HG02938 (cell line): ENCODE measurements at regions not wholly inside any gene's neighbourhood (a gene's known extent, or its start where the extent isn't known, plus 50 kb on each side); places are given as distances from the start of the nearest gene placed in this dataset.

ENCODE experiments used
- ATAC-seq: cut with Tn5 transposase; IDR thresholded peaks from one replicate; pipeline ENCODE4 v1.9.1; 2021; ENCODE audit warnings: mild to moderate bottlenecking, moderate library complexity; ENCODE audit not compliant: unreplicated experiment

- no peak for ATAC-seq
Observed at GRCh38 chr5:168147568-168148360, 143.7 kb upstream of the WWC1 start.

DNA sequence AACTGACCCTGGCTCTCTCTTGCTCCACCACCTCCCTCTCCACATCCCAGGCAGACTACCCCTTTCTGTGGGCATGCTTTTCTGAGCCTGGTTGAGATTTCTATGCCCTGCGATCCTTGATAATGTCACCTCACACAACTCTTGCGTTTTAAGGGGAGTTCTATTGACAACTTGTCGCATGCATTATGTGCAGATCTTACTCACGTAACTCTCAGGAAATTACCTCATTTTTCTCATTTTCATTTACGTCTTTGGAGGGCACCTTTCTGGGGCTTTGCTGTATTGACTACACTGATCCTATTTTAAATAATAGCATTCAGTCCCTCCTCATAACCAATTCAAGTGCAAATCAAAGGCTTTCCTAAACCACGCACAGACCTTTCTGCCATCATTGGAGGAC lies 140.4 kb upstream of the WWC1 start:
- no peak for ATAC-seq

GRCh38 chr5:168152660-168153059 lies 138.8 kb upstream of the WWC1 start:
- ATAC-seq, result no peak

- no peak for ATAC-seq
Observed at GRCh38 chr5:168153263-168153875, 138.1 kb upstream of the WWC1 start.

DNA sequence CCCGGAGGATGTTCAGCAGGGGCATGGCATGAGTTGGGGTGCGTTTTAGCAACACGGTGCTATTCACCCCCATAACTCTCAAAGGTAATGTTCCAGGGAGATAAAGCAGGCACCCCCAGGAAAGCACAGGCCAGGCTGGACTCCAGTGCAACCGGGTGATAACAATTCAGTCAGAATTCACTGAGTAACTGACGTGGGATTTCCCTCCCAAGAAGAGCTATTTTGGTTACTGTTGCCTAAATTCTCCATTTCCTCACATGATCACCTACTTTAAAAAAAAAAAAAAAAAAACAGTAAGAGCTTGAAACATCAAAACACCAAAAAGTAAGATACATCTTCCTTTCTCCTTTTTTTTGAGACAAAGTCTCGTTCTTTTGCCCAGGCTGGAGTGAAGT lies 137.6 kb upstream of the WWC1 start:
- no peak for ATAC-seq

GRCh38 chr5:168155585-168155984 lies 135.9 kb upstream of the WWC1 start:
- no peak for ATAC-seq

DNA sequence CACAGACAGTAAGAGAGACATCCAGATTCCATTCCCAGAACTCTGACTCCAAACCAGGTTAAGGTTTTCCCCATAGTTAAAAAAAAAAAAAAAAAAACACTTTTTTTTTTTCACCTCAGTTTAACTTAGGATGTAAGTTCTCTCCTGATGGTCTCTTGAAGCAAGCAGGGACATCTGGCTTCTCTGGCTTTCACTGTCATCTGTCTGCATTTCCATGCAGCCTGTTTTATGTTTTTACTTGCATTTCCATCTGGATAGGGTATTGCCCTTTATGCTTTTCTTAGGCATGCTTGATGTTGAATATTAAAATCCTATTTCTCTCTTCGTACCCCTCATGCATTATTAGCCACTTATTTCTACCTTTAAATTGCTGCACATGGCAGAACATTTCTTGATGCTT lies 135.3 kb upstream of the WWC1 start:
- ATAC-seq, result no peak

DNA sequence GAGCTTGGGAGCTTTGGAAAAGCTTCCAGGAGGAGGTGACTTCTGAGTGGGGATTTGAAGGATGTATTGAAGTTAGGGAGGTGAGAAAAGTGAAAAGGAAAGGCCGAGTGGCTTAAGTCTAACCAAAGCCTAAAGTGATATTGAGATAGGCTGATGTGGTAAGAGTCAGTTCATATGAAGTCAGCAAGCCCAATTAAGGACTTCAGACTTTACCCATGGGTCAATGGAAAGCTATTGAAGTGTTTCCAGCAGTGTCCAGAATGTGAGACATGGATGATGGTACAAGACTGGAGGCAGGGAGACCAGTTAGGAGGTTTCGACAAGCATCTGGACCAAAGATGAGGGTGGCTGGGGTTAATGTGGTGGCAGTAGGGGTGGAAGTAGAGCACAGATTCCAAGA lies 134.3 kb upstream of the WWC1 start:
- ATAC-seq, result no peak

DNA sequence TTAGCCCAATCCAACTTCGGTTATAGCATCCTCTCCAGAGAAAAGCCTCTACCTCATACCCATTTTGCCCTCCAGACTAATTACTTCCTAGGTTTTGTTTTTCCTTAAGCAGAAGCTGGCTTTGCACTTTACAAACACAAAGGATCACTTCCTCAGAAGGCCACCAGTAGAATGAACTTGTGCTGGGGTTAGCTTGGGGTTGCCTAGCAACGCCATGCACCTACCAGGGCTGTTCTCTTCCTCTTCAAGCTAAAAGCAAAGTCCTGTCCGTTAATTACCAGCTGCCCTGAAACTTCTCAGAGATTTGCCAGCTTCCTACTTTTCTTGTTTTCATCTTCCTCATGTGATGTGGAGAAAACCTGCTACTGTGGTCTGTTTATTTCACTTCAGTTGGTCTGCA lies 132.0 kb upstream of the WWC1 start:
- ATAC-seq, result peak; percentile 72

DNA sequence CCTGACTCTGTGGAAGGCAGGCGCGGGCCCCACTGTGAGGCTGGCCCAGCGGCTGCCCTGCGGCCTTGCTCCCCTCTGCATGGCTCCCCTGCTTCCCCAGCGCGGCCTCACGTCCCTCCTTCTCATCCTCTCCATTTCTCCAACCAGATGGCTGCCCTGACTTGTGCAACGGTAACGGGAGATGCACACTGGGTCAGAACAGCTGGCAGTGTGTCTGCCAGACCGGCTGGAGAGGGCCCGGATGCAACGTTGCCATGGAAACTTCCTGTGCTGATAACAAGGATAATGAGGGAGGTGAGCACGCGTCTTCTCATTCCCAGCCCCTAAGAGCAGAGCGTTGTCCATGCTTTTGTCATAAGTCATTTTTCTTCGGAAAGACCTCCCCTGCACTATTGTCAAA lies 129.0 kb upstream of the WWC1 start:
- ATAC-seq, result no peak

- ATAC-seq, result no peak
Observed at GRCh38 chr5:168163966-168164365, 127.5 kb upstream of the WWC1 start.

DNA sequence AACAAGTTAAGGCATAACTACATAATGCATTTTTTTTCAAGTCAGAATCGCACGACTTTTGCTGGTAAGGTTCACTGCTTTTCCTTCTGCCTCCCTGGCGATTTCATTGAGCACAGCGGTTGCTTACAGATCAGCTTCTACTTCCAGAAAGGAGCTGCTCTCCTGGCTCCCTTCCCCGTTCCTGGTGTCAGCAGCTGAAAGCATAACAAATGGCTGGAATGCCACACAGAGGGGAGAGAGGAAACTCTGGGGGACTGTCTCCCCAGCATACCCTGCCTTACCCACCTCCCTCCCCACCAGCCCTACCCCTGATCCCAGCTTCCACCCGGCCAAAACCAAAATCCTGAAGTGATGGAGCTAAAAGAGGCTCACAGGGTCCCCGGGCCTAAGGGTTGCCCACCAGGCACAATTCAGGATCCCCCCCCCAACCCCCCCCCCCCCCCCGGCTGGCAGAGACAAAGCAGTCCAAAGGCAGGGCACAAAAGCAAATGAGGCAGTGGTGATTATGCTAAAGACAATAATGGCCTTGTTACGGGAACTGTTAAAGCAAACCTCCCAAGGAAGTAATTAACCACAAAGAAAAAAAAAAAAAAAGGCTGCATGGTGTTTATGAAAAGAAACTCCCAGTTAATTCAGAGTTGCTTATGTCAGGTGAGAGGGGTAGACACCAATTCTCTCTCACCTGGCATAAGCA lies 126.1 kb upstream of the WWC1 start:
- no peak for ATAC-seq

- no peak for ATAC-seq
Observed at GRCh38 chr5:168165977-168166376, 125.5 kb upstream of the WWC1 start.

GRCh38 chr5:168167338-168167737 lies 124.1 kb upstream of the WWC1 start:
- ATAC-seq, result no peak

DNA sequence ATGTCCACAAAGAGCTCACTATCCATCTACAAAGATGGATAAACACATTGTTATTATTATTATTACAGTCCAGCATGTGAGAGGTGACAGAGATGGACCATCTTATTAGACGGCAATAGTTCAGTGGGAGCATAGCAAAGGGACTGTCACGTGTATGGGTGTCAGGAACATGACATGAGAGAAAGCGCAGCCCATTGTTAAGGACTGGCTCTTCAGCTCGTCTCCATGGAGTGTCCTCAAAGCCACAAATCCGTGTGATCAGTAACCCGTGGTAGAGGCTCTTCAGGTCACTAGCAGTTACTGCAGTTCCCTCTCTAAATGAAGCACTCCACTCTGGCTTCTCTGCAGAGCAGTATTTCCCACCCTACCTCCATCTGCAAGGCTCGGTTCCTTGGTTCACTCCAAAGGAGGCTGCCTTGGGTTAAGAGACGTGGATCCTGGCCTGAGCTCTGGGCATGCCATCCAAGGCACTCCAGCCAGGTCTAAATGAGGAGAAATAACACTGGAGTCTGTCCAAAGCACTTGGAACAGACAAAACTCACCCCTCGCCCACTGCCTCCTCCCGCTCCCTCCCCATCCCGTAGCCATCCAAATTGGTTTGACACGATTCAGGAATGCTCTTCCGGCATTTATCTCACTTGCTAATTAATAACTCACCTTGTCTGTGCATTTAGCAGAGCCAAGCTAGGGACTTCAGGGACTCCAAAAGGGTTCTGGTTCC lies 122.3 kb upstream of the WWC1 start:
- ATAC-seq, result no peak

GRCh38 chr5:168169791-168170190 lies 121.7 kb upstream of the WWC1 start:
- ATAC-seq, result no peak

DNA sequence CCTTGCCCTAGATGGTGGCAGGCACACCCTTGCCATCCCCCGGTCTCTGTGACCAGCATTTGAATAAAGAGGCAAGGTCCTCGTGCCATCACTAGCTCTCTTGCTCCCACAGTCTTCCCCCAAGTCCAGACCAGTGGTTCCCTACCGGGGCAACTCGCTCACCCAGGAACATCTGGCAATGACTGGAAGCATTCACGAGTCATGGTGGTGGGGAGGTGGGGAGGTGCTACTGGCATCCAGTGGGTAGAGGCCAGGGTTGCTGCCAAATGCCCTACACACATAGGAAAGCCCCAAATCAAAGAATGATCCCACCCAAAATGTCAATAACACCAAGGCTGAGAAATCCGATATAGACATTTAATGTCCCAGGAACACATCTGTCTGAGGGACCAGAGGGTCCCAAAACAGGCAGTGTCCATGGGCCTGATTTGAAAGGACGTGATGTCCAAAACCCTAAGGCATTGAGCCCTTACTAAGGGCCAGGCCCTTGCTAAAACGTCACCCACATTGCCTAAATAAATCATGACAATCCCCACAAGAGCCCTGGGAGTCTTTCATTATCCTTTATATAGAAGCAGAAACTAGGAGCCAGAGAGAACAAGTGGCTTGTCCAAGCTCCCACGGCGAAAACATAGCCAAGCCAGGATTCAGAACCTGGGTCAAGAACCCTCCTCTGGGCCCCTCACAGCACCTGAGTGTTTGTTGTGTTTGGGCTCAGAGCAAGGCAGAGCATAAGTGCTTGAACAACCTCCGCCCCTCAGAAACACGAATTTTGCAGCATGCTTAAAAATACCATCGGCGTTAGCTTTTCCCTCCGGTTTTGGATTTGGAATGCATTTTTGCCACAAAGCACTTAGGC lies 119.3 kb upstream of the WWC1 start:
- no peak for ATAC-seq

DNA sequence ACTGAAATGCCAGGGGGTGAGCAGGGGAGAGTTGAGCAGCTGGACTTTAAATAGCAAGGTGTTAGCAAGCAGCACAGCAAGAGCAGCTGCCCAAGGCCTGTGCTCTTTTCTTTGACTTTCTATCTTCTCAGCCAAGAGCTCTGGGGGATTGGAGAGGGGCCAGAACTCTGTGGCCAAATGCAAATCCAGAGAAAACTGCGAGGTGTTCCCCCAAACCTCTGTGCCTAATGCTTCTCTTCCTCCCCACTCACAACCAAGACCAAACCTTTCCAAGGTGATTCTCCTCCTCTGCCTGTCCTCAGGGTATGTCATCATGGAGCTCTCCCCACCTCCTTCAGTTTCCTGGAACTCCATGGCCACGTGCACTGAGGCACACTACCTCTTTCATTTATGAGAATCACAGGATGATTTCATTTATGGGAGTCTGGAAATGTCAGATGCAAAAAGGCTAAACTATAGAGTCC lies 118.7 kb upstream of the WWC1 start:
- no peak for ATAC-seq

DNA sequence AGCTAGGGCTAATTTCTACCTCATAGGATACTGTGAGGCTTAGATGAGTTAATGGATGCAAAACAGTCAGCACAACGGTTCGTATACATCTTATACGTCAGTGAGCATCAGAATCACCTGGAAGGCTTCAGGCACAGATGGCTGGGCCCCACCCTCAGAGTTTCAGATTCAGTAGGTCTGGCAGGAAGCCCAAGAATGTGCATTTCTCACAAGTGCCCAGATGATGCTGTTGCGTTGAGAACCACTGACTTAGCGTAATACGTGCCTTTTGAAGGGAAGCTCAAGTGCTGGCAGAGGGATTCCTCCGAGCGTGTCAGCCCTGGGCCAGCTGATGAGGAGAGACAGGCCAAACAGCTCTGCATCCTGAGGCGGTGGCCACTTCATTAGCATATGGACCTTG lies 117.1 kb upstream of the WWC1 start:
- peak; percentile 80 for ATAC-seq

GRCh38 chr5:168176251-168176650 lies 115.2 kb upstream of the WWC1 start:
- no peak for ATAC-seq
